GM19099 (cell line): ENCODE measurements at regions not wholly inside any gene's neighbourhood (a gene's known extent, or its start where the extent isn't known, plus 50 kb on each side); places are given as distances from the start of the nearest gene placed in this dataset.

ENCODE experiments used
- POLR2A ChIP-seq: IDR thresholded peaks from 3 replicates; pipeline ENCODE4 v1.6.1; 2011; ENCODE audit warnings: low read depth; ENCODE audit not compliant: insufficient read length; ENCODE audit errors: extremely low read depth

GRCh38 chr10:31151301-31151700, 119.6 kb upstream of the ZNF438 start:
- TF ChIP-seq POLR2A, result no peak

- no peak for TF ChIP-seq POLR2A
Observed at GRCh38 chr10:31152421-31153135, 120.9 kb upstream of the ZNF438 start.

- no peak for TF ChIP-seq POLR2A
Observed at GRCh38 chr10:31153161-31153560, 121.5 kb upstream of the ZNF438 start.

- no peak for TF ChIP-seq POLR2A
Observed at GRCh38 chr10:31153692-31154091, 122.0 kb upstream of the ZNF438 start.

GRCh38 chr10:31154996-31155395, 123.3 kb upstream of the ZNF438 start:
- TF ChIP-seq POLR2A, result no peak

GRCh38 chr10:31157123-31158010, 125.7 kb upstream of the ZNF438 start:
- no peak for TF ChIP-seq POLR2A

- no peak for TF ChIP-seq POLR2A
Observed at GRCh38 chr10:31158011-31158658, 126.5 kb upstream of the ZNF438 start.

GRCh38 chr10:31166606-31167005, 134.9 kb upstream of the ZNF438 start:
- TF ChIP-seq POLR2A, result no peak

GRCh38 chr10:31170636-31171035, 139.0 kb upstream of the ZNF438 start:
- no peak for TF ChIP-seq POLR2A

- TF ChIP-seq POLR2A, result no peak
Observed at GRCh38 chr10:31171402-31172083, 139.9 kb upstream of the ZNF438 start.

- no peak for TF ChIP-seq POLR2A
Observed at GRCh38 chr10:31172925-31173324, 141.3 kb upstream of the ZNF438 start.

GRCh38 chr10:31173752-31174151, 142.1 kb upstream of the ZNF438 start:
- TF ChIP-seq POLR2A, result no peak

GRCh38 chr10:31179091-31179680, 139.8 kb upstream of the ZEB1 start:
- no peak for TF ChIP-seq POLR2A

- TF ChIP-seq POLR2A, result no peak
Observed at GRCh38 chr10:31186225-31187000, 132.6 kb upstream of the ZEB1 start.
